ENCODE measurements at regions not wholly inside any gene's neighbourhood (a gene's known extent, or its start where the extent isn't known, plus 50 kb on each side); places are given as distances from the start of the nearest gene placed in this dataset.

- H2AFZ ChIP-seq (ENCODE audit: low read depth, low read length, poor library complexity, severe bottlenecking), result no peak overlapping the region
- intact Hi-C loops (cut with micrococcal nuclease), result no loop called here
- RAD21 ChIA-PET (ENCODE audit: low non-redundant PET in 1 of 2, low total read pairs in 2 of 2, uncharacterized antibody in 2 of 2, unreplicated experiment in 2 of 2), result no interaction called here
Measured at GRCh38 chr2:7468448-7468828, 551.2 kb downstream of the RNF144A start.

GRCh38 chr2:7468955-7469354 is 551.7 kb downstream of the RNF144A start:
- intact Hi-C loops (cut with micrococcal nuclease), result no loop called here
- ChIA-PET RAD21 (ENCODE audit: low non-redundant PET in 1 of 2, low total read pairs in 2 of 2, uncharacterized antibody in 2 of 2, unreplicated experiment in 2 of 2) (no interaction called here), POLR2A (no interaction called here)

More at GRCh38 chr2:7468448-7468828, 551.2 kb downstream of the RNF144A start:
- H4K20me1 ChIP-seq (ENCODE audit: insufficient read depth), result no peaks in the 10 kb centered on the region
- ATAC-seq (no peak), DNase-seq (ENCODE audit: low read depth, low spot score) (no peak)
- ChIA-PET POLR2A (no interaction called here), CTCF (no interaction called here)
- H3K4me1 ChIP-seq (ENCODE audit: control insufficient read depth in 1 of 2, insufficient read depth in 2 of 2, low read length in 2 of 2), result no peaks in the 10 kb centered on the region
- H3K9me3 ChIP-seq (ENCODE audit: control insufficient read depth in 1 of 2, insufficient read depth in 1 of 2, low read depth in 1 of 2, low read length in 2 of 2), result no peaks in the 10 kb centered on the region
- H3K9me2 ChIP-seq (ENCODE audit: insufficient read depth), result no peaks in the 10 kb centered on the region
- H3K4me3 ChIP-seq (replicated peaks in 1 of 2; ENCODE audit: low read depth in 1 of 2, low read length in 2 of 2), result no peak overlapping the region
- no peaks in the 10 kb centered on the region for H3K36me3 ChIP-seq (ENCODE audit: control insufficient read depth in 1 of 2, insufficient read depth in 2 of 2, low read length in 2 of 2)
- TF ChIP-seq ZNF274 (IDR thresholded peaks at IDR 0.05; ENCODE audit: low read depth, low read length) (no peak), SRF (IDR thresholded peaks at IDR 0.05; ENCODE audit: low read depth) (no peak), EZH2 (IDR thresholded peaks at IDR 0.05) (no peak), CEBPB (IDR thresholded peaks at IDR 0.05; ENCODE audit: low read depth) (no peak), SIN3A (IDR thresholded peaks at IDR 0.05; ENCODE audit: low read depth) (no peak), RAD21 (IDR thresholded peaks at IDR 0.05; ENCODE audit: low read depth) (no peak), TCF7L2 (IDR thresholded peaks at IDR 0.05; ENCODE audit: borderline replicate concordance, extremely low read depth, insufficient read depth, insufficient read length) (no peak)
- no peak overlapping the region for H3K9ac ChIP-seq (ENCODE audit: low read length)
- H3K27ac ChIP-seq (ENCODE audit: low read depth, low read length), result no peak overlapping the region
- peaks cover 35% of the 10 kb centered on the region for H3K27me3 ChIP-seq (ENCODE audit: insufficient read depth, low read length)
- H3K4me2 ChIP-seq (ENCODE audit: low read length), result no peak overlapping the region
- BruUV-seq (replicated peaks), result no TSS peak
- H3K79me2 ChIP-seq (ENCODE audit: insufficient read depth, low read length), result no peaks in the 10 kb centered on the region

More at GRCh38 chr2:7468955-7469354, 551.7 kb downstream of the RNF144A start:
- Histone ChIP-seq H3K27ac (ENCODE audit: low read depth, low read length) (no peak overlapping the region), H2AFZ (ENCODE audit: low read depth, low read length, poor library complexity, severe bottlenecking) (no peak overlapping the region), H3K36me3 (ENCODE audit: control insufficient read depth in 1 of 2, insufficient read depth in 2 of 2, low read length in 2 of 2) (no peaks in the 10 kb centered on the region), H3K27me3 (ENCODE audit: insufficient read depth, low read length) (peaks cover 38% of the 10 kb centered on the region), H3K79me2 (ENCODE audit: insufficient read depth, low read length) (no peaks in the 10 kb centered on the region), H3K9me2 (ENCODE audit: insufficient read depth) (no peaks in the 10 kb centered on the region), H4K20me1 (ENCODE audit: insufficient read depth) (no peaks in the 10 kb centered on the region), H3K9me3 (ENCODE audit: control insufficient read depth in 1 of 2, insufficient read depth in 1 of 2, low read depth in 1 of 2, low read length in 2 of 2) (no peaks in the 10 kb centered on the region), H3K9ac (ENCODE audit: low read length) (no peak overlapping the region), H3K4me1 (ENCODE audit: control insufficient read depth in 1 of 2, insufficient read depth in 2 of 2, low read length in 2 of 2) (no peaks in the 10 kb centered on the region), H3K4me3 (replicated peaks in 1 of 2; ENCODE audit: low read depth in 1 of 2, low read length in 2 of 2) (no peak overlapping the region), H3K4me2 (ENCODE audit: low read length) (no peak overlapping the region)
- CTCF ChIA-PET, result no interaction called here
- DNase-seq (ENCODE audit: low read depth, low spot score) (no peak), ATAC-seq (no peak)
- BruUV-seq (replicated peaks), result no TSS peak
- no peak for TF ChIP-seq FOSL1 (IDR thresholded peaks at IDR 0.05; ENCODE audit: low read depth)
- TF ChIP-seq YY1 (IDR thresholded peaks at IDR 0.05; ENCODE audit: extremely low read depth, insufficient replicate concordance, low read depth, low read length), result no peak
- TF ChIP-seq, protein P1, sequence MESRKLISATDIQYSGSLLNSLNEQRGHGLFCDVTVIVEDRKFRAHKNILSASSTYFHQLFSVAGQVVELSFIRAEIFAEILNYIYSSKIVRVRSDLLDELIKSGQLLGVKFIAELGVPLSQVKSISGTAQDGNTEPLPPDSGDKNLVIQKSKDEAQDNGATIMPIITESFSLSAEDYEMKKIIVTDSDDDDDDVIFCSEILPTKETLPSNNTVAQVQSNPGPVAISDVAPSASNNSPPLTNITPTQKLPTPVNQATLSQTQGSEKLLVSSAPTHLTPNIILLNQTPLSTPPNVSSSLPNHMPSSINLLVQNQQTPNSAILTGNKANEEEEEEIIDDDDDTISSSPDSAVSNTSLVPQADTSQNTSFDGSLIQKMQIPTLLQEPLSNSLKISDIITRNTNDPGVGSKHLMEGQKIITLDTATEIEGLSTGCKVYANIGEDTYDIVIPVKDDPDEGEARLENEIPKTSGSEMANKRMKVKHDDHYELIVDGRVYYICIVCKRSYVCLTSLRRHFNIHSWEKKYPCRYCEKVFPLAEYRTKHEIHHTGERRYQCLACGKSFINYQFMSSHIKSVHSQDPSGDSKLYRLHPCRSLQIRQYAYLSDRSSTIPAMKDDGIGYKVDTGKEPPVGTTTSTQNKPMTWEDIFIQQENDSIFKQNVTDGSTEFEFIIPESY (IDR thresholded peaks at IDR 0.05; ENCODE audit: extremely low read depth, insufficient replicate concordance, low read length), result no peak
- TF ChIP-seq CEBPB (IDR thresholded peaks at IDR 0.05; ENCODE audit: low read depth), result no peak
- no peak for TF ChIP-seq ZFX (IDR thresholded peaks at IDR 0.05)
- TF ChIP-seq, protein P2, sequence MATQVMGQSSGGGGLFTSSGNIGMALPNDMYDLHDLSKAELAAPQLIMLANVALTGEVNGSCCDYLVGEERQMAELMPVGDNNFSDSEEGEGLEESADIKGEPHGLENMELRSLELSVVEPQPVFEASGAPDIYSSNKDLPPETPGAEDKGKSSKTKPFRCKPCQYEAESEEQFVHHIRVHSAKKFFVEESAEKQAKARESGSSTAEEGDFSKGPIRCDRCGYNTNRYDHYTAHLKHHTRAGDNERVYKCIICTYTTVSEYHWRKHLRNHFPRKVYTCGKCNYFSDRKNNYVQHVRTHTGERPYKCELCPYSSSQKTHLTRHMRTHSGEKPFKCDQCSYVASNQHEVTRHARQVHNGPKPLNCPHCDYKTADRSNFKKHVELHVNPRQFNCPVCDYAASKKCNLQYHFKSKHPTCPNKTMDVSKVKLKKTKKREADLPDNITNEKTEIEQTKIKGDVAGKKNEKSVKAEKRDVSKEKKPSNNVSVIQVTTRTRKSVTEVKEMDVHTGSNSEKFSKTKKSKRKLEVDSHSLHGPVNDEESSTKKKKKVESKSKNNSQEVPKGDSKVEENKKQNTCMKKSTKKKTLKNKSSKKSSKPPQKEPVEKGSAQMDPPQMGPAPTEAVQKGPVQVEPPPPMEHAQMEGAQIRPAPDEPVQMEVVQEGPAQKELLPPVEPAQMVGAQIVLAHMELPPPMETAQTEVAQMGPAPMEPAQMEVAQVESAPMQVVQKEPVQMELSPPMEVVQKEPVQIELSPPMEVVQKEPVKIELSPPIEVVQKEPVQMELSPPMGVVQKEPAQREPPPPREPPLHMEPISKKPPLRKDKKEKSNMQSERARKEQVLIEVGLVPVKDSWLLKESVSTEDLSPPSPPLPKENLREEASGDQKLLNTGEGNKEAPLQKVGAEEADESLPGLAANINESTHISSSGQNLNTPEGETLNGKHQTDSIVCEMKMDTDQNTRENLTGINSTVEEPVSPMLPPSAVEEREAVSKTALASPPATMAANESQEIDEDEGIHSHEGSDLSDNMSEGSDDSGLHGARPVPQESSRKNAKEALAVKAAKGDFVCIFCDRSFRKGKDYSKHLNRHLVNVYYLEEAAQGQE (IDR thresholded peaks at IDR 0.05; ENCODE audit: low read depth), result no peak
- TF ChIP-seq EGR1 (IDR thresholded peaks at IDR 0.05; ENCODE audit: low read depth), result no peak
- no peak for TF ChIP-seq RAD21 (IDR thresholded peaks at IDR 0.05; ENCODE audit: low read depth)
- no peak for TF ChIP-seq SP1 (IDR thresholded peaks at IDR 0.05; ENCODE audit: low read depth)
- TF ChIP-seq, protein P3, sequence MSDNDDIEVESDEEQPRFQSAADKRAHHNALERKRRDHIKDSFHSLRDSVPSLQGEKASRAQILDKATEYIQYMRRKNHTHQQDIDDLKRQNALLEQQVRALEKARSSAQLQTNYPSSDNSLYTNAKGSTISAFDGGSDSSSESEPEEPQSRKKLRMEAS (IDR thresholded peaks at IDR 0.05), result no peak
